DMS114 treated with DMSO at 0.1 percent for 48 hours (cell line): ENCODE measurements at regions not wholly inside any gene's neighbourhood (a gene's known extent, or its start where the extent isn't known, plus 50 kb on each side); places are given as distances from the start of the nearest gene placed in this dataset.

ENCODE experiments used
- DNase-seq: peaks from one replicate; lab custom pipeline; 2025; ENCODE audit not compliant: unreplicated experiment; lab: John Stamatoyannopoulos, UW

DNA sequence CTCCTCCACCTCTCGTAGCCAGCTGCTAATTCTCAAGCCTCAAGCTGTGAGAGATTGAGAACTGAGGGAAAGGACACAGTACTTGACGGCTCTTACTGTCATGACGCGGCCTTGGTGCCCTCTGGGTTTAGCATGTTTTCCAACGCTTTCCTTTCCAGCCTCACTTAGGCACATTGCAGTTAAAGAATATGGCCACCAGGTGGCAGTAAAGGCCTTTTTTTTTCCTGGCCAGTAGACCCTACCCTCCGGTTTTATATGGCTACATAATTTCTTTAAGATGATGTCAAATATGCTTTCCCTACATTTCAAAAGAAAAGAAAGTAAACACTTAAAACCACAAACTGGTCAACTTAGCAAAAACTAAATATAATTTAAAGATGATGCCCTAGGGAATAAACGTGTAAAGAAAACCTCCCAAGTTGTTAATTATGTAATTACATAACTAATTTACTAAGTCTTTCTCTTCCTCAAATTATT, 56.8 kb upstream of the PRDX6 start:
- DNase-seq, result peak; percentile 25

GRCh38 chr1:173421286-173421685, 55.8 kb upstream of the PRDX6 start:
- DNase-seq, result no peak

- DNase-seq, result no peak
Observed at GRCh38 chr1:173421789-173422188, 55.3 kb upstream of the PRDX6 start.

DNA sequence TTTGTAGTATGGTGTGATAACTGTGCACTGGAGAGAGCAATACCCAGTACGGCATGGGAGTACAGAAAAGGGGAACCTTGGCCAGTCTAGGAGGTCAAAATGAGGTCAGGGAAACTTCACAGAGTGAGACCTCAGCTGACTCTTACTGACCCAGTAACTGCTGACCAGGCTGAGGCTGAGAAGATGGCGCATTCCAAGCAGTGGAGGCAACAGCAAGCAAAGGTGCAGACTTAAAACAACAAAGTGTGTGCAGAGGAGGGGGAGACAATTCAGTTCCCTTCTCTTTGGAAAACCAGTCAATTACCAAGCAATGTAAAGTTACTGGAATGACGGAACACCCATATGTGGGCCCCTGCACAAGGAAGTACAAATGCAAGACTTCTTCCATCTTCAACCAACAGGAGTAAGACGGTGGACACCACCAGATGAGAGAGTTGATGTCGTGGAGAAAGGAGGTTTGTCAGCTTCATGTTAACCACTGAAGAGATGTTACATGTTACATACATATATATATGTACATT, 54.6 kb upstream of the PRDX6 start:
- DNase-seq, result no peak

DNA sequence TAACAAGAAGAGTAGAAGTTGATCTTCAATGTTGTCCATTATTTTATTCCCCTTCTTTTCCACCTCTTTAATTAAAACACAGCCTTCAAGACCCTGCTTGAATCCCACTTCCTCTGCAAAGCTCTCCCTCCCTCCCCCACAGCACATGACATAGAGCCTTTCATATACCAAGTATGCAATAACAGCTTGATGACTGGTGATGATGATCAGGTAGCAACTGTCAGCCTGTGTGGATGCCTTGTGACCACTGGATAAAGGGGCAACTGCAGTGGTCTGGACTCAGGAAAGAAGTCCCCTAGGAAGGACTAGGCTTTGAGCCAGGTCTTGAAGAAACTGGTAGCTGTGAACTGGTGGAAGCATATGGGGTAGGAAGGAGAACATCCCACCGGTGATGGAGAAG, 53.8 kb upstream of the PRDX6 start:
- DNase-seq, result no peak

GRCh38 chr1:173424143-173424542, 53.0 kb upstream of the PRDX6 start:
- DNase-seq, result no peak

DNA sequence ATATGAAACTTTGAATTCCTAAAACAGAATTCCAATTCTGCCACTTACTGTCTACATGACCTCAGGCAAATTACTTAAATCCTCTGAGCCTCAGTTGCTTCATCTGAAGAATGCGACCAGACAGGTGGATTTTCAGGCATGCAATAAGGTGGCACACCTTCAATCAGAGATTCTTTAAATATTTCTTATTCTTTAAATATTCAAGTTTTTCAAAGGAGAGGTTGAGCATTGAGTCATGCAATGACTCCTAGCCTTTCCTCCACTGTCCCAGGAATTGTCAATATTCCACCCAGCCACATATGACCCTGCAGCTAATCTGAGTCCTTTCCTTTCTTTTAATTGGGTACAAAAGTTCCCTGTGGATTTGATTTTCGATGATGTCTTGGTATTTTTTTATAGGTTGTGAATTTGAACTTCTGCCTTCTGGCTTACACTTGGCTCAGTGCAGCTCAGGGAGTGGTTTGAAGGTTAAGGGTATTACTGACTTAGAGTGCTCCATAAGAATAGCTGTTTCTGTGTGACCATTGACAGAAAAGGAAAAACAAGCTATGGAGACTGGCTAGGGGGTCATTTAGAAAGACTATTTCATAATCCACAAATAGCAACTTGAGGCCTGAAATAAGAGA, 52.2 kb upstream of the PRDX6 start:
- DNase-seq, result no peak

- no peak for DNase-seq
Observed at GRCh38 chr1:173426057-173426456, 51.1 kb upstream of the PRDX6 start.

DNA sequence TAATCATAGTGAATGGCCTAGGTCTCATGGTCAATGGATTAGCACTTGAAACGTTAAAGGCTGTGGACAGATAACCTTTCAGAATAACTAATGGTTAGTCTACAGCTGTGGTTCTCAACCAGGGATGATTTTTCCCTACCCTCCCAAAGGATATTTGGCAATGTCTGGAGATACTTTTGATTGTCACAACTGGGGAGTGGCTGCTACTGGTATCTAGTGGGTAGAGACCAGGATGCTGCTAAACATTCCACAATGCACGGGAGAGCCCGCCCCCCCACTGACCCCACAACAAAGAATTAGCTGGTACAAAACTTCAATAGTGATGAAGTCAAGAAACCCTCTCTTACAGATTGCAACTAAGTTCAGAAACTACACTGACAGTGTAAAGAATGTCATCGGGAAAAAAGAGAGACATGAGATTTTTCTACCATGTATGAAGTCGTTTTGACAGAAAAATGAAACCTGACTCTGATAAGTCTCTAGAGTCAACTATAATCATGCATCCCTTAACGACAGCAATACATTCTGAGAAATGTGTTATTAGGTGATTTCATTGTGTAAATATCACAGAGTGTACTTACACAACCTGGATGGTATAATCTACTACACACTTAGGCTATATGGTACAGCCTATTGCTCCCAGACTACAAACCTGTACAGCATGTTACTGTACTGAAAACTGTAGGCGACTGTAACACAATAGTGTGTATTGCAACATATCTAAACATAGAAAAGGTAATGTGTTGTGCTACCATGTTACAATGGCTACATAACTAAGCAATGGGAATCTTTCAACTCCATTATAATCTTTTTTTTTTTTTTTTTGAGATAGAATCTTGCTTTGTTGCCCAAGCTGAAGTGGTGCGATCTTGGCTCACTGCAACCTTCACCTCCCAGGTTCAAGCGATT, 49.7 kb upstream of the PRDX6 start:
- DNase-seq, result no peak
